K562 (cell line): ENCODE measurements at regions not wholly inside any gene's neighbourhood (a gene's known extent, or its start where the extent isn't known, plus 50 kb on each side); places are given as distances from the start of the nearest gene placed in this dataset.

Experiments
- ATAC-seq: fragments of 200-7000 bp; cut with Tn5 transposase; 3 replicates; pipeline ENCODE4 v1.9.1; 2020; ENCODE audit warnings: moderate library complexity
- BruUV-seq: library from RNA; stranded (reverse); fragments of 400-500 nt; replicated peaks from 2 replicates; lab custom pipeline; 2021; lab: Mats Ljungman, UMichigan
- CTCF ChIA-PET: fragments of 300-600 bp; formaldehyde crosslinking; extraction: SDS; loops from one replicate; lab custom pipeline; 2021; ENCODE audit warnings: low intra/inter-chr PET ratio; lab: Yijun Ruan, JAX
- POLR2A ChIA-PET: fragments of 300-600, 350-650 bp; sonication (Branson Sonifier 250); formaldehyde crosslinking; extraction: SDS; loops from one replicate; lab custom pipeline; 2021; ENCODE audit warnings: antibody characterized with exemption, inconsistent platforms; lab: Yijun Ruan, JAX
- DNase-seq, 4 experiments: peaks; one replicate each; pipeline versions ENCODE4 v3.0.0 to v3.0.0-alpha.2; 2011 to 2018; ENCODE audit warnings: low spot score in 3 of 4, mixed read lengths in 3 of 4; ENCODE audit errors: extremely low read depth in 1 of 4
- FAIRE-seq: peaks from 2 replicates; lab custom pipeline; 2011; peaks lifted over from hg19 to GRCh38; lab: Jason Lieb, UNC
- H2AFZ ChIP-seq: 2 replicates; pipeline ENCODE4 v1.6.0; 2011; ENCODE audit warnings: low read depth, low read length, control low read depth, inconsistent platforms
- H3K27ac ChIP-seq: fragments of 200-600 bp; 3 replicates; pipeline ENCODE4 v1.8.0; 2011; ENCODE audit warnings: low read depth, mild to moderate bottlenecking, control low read depth, inconsistent platforms, low read length, moderate library complexity, mixed read lengths; ENCODE audit errors: extremely low read depth
- H3K27me3 ChIP-seq, 2 experiments: fragments of 300-600 bp in 1 of 2; 2 replicates in 1 of 2; 3 replicates in 1 of 2; pipeline versions ENCODE4 v1.6.0 to v1.8.0; 2011; ENCODE audit warnings: inconsistent platforms in 2 of 2, low read length in 2 of 2, mild to moderate bottlenecking in 1 of 2, mixed read lengths in 1 of 2, moderate library complexity in 1 of 2; ENCODE audit not compliant: control insufficient read depth in 2 of 2, insufficient read depth in 2 of 2
- H3K36me3 ChIP-seq: fragments of 300-600 bp; 3 replicates; pipeline ENCODE4 v1.8.0; 2011; ENCODE audit warnings: mild to moderate bottlenecking, low read length, inconsistent platforms; ENCODE audit not compliant: control insufficient read depth, insufficient read depth
- H3K4me1 ChIP-seq, 2 experiments: fragments of 200-600 bp in 1 of 2; replicated peaks in 1 of 2; 2 replicates in 1 of 2; 3 replicates in 1 of 2; pipeline versions ENCODE4 v1.5.1 to v1.8.0; 2011; ENCODE audit warnings: inconsistent platforms in 2 of 2, low read length in 2 of 2, mild to moderate bottlenecking in 1 of 2, mixed read lengths in 1 of 2, moderate library complexity in 1 of 2; ENCODE audit not compliant: control insufficient read depth in 2 of 2, insufficient read depth in 2 of 2
- H3K4me2 ChIP-seq: 2 replicates; pipeline ENCODE4 v1.6.1; 2011; ENCODE audit warnings: low read length, control low read depth, inconsistent platforms, mixed read lengths; ENCODE audit not compliant: insufficient read depth
- H3K4me3 ChIP-seq: fragments of 200-600 bp; sonication (generic), shearing (Covaris generic); 2 replicates; pipeline ENCODE4 v1.5.1; 2016; ENCODE audit warnings: control low read depth, inconsistent platforms
- H3K79me2 ChIP-seq: fragments of 200-600 bp; 3 replicates; pipeline ENCODE4 v1.8.0; 2011; ENCODE audit warnings: low read length, inconsistent platforms; ENCODE audit not compliant: control insufficient read depth, insufficient read depth
- H3K9ac ChIP-seq, 2 experiments: 2 replicates each; pipeline versions ENCODE4 v1.6.0 to v1.6.1; 2011; ENCODE audit warnings: low read depth in 2 of 2, low read length in 2 of 2, control low read depth in 1 of 2, inconsistent platforms in 1 of 2, mild to moderate bottlenecking in 1 of 2, mixed read lengths in 1 of 2; ENCODE audit not compliant: insufficient read depth in 1 of 2
- H3K9me1 ChIP-seq: one replicate; pipeline ENCODE4 v1.6.0; 2011; ENCODE audit warnings: inconsistent platforms, mild to moderate bottlenecking, low read length, moderate library complexity; ENCODE audit not compliant: control insufficient read depth, insufficient read depth
- H3K9me3 ChIP-seq: replicated peaks from 2 replicates; pipeline ENCODE4 v1.5.1; 2011; ENCODE audit warnings: low read depth, low read length, inconsistent platforms; ENCODE audit not compliant: control insufficient read depth, insufficient read depth
- H4K20me1 ChIP-seq: replicated peaks from 2 replicates; pipeline ENCODE4 v1.6.1; 2011; ENCODE audit warnings: low read length, inconsistent platforms, mixed read lengths; ENCODE audit not compliant: control insufficient read depth, insufficient read depth
- NCOA2 ChIP-seq, 2 experiments: fragments of 450-650 bp; IDR thresholded peaks; 2 replicates each; pipeline ENCODE4 v1.6.1; 2018; ENCODE audit warnings: mild to moderate bottlenecking in 2 of 2, moderate library complexity in 1 of 2; ENCODE audit not compliant: partially characterized antibody in 2 of 2
- OTX1 ChIP-seq: fragments of 450-650 bp; formaldehyde crosslinking; IDR thresholded peaks from 2 replicates; pipeline ENCODE4 v1.4.0; 2022; ENCODE audit warnings: mild to moderate bottlenecking
- ZNF184 ChIP-seq: sonication (generic); formaldehyde crosslinking; IDR thresholded peaks from 2 replicates; pipeline ENCODE4 v1.5.0; 2020; ENCODE audit warnings: missing genetic modification reagents
- ZNF354B ChIP-seq: fragments of 250-450 bp; sonication (Bioruptor Pico); IDR thresholded peaks from 2 replicates; pipeline ENCODE4 v1.4.0; 2020
- ZNF668 ChIP-seq: fragments of 250-450 bp; sonication (Bioruptor Pico); IDR thresholded peaks from 2 replicates; pipeline ENCODE4 v1.8.0; 2022; ENCODE audit warnings: mild to moderate bottlenecking, inconsistent platforms
- WGBS: fragments of 100-300 bp; shearing (Covaris generic); methylation state at CpG from one replicate; pipeline ENCODE4 v1.1.6; 2016; ENCODE audit warnings: low coverage, mixed read lengths; ENCODE audit not compliant: insufficient coverage; ENCODE audit errors: missing lambda C conversion rate; 5-methylcytosine and 5-hydroxymethylcytosine counted together
- in situ Hi-C: fragments of 300-500 bp; cut with MboI; formaldehyde crosslinking; loops from 4 replicates; pipeline ENCODE4 v1.15.0; 2018; ENCODE audit warnings: inconsistent platforms, mixed read lengths
- intact Hi-C: fragments of 100-400 bp; cut with micrococcal nuclease; formaldehyde crosslinking; loops from 2 replicates; pipeline ENCODE4 v1.14.2; 2022
- TF ChIP-seq, protein P1 (sequence below), 3 experiments: fragments of 200-800 bp in 1 of 3; fragments of 250-450 bp in 1 of 3; fragments of 450-650 bp in 1 of 3; sonication (Bioruptor Pico) in 1 of 3; sonication (Bioruptor generic) in 1 of 3; formaldehyde crosslinking in 1 of 3; IDR thresholded peaks; 2 replicates each; pipeline versions ENCODE4 v1.6.1 to v1.8.0; 2016 to 2022; ENCODE audit warnings: mild to moderate bottlenecking in 2 of 3, missing genetic modification characterization in 2 of 3, missing compliant biosample characterization in 1 of 3, moderate library complexity in 1 of 3

DNA sequence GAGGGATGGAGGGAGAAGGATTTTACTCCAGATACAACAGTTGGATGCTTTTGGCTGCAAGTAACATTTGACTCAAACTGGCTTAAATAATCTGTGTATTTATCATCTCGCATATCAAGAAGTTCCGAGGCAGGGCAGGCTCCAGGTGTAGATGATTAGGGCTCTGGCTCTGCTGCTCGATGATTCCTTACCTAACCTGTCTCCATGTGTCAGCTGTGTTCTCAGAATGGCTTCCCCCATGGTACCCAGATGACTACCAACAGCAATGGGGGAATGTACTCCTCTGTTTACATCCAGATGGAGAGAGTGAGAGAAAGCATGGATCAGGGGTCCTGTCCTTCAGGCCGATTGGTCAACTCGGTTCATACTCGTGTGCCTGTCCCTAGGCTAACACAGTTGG lies 90.4 kb upstream of the AKT3 start:
- Histone ChIP-seq H3K27me3 (peaks cover 0 to 36% of the 10 kb centered on the region in 2 experiments; a peak in 3 of 5 replicates), H3K9ac (no peak overlapping the region), H3K4me1 (peaks cover 0 to 8% of the 10 kb centered on the region in 2 experiments; a peak in 2 of 5 replicates), H2AFZ (no peak overlapping the region), H3K36me3 (no peaks in the 10 kb centered on the region), H3K79me2 (no peaks in the 10 kb centered on the region), H3K4me3 (no peak overlapping the region), H3K9me3 (0 out of 2 replicates have a peak, but pooled peaks cover 2% of the 10 kb centered on the region), H3K4me2 (no peak overlapping the region), H4K20me1 (no peaks in the 10 kb centered on the region; the same call in 1 of the 2 replicates), H3K27ac (no peak overlapping the region), H3K9me1 (no peaks in the 10 kb centered on the region)
- in situ Hi-C loops, result no loop called here
- intact Hi-C loops, result no loop called here
- no TSS peak for BruUV-seq
- DNase-seq (no peak), ATAC-seq (no peak), FAIRE-seq (no peak)
- WGBS, result 7% methylated on average over 6 of the region's 6 CpGs
- ChIA-PET POLR2A (interaction anchor here (0.6 to 1.1 kb wide), 2 partner anchors 12 to 482 kb away, joined by 3 to 5 read pairs; no protein-coding TSS in a partner anchor), CTCF (no interaction called here)
- TF ChIP-seq ZNF668 (CRISPR knock-in tag) (no peak), NCOA2 (IDR thresholded peaks at IDR 0.05; ENCODE audit: partially characterized antibody in 2 of 2) (no peak), OTX1 (CRISPR knock-in tag) (no peak)

DNA sequence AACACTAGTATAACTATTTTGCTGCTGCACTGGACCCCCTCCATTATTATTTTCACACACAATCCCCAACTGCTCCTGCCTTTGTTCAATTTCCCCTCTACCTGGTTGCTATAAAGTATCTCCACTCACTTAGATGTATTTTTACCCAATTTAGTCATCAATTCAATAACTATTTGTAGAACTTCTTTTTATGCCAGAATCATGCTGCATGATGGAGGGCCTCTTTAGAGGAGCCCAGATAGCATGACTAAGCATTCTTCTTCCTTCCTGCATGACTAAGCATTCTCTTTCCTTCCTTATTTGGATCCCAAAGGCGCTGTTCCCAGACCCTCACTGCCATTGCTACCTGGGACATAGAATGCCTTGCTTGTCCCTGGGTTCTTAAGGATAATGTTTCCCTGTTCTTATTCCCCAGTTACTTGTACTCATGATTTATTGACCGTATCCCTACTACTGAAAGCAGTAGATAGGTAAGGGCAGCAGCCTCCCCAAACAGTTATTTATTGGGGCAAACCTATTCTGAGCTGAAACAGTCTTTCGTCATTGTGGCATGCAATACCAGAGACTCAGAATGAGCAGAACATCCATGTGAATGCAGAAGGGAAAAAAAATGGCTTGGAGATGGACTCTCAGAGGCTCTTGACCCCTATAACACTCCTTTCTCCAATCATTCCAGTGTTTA lies 89.3 kb upstream of the AKT3 start:
- intact Hi-C loops, result no loop called here
- BruUV-seq, result no TSS peak
- POLR2A ChIA-PET, result interaction anchor here (0.6 to 1.1 kb wide), 3 partner anchors 10 to 1771 kb away, joined by 3 to 5 read pairs (median 3); no protein-coding TSS in a partner anchor
- TF ChIP-seq ZNF184, result no peak
- TF ChIP-seq, protein P1, sequence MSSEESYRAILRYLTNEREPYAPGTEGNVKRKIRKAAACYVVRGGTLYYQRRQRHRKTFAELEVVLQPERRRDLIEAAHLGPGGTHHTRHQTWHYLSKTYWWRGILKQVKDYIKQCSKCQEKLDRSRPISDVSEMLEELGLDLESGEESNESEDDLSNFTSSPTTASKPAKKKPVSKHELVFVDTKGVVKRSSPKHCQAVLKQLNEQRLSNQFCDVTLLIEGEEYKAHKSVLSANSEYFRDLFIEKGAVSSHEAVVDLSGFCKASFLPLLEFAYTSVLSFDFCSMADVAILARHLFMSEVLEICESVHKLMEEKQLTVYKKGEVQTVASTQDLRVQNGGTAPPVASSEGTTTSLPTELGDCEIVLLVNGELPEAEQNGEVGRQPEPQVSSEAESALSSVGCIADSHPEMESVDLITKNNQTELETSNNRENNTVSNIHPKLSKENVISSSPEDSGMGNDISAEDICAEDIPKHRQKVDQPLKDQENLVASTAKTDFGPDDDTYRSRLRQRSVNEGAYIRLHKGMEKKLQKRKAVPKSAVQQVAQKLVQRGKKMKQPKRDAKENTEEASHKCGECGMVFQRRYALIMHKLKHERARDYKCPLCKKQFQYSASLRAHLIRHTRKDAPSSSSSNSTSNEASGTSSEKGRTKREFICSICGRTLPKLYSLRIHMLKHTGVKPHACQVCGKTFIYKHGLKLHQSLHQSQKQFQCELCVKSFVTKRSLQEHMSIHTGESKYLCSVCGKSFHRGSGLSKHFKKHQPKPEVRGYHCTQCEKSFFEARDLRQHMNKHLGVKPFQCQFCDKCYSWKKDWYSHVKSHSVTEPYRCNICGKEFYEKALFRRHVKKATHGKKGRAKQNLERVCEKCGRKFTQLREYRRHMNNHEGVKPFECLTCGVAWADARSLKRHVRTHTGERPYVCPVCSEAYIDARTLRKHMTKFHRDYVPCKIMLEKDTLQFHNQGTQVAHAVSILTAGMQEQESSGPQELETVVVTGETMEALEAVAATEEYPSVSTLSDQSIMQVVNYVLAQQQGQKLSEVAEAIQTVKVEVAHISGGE (CRISPR knock-in tag; IDR thresholded peaks at IDR 0.05), result peak in 1 of 3 experiments; percentile 38; a peak in 1 of 6 replicates
- TF ChIP-seq ZNF354B (CRISPR knock-in tag), result peak; percentile 18; the same call in 1 of the 2 replicates

More for the DNA sequence above, 89.3 kb upstream of the AKT3 start:
- no peak overlapping the region for H3K4me3 ChIP-seq
- CTCF ChIA-PET, result no interaction called here
- no peaks in the 10 kb centered on the region for H3K9me1 ChIP-seq
- peaks cover 0 to 29% of the 10 kb centered on the region in 2 experiments; a peak in 3 of 5 replicates for H3K27me3 ChIP-seq
- DNase-seq (peak; percentile 44 to 60 (median 51)), ATAC-seq (peak; percentile 88), FAIRE-seq (no peak)
- H3K27ac ChIP-seq, result no peak overlapping the region; the same call in 2 of the 3 replicates
- H3K79me2 ChIP-seq, result no peaks in the 10 kb centered on the region
- H3K4me2 ChIP-seq, result peak overlapping the region; percentile 27; the same call in 1 of the 2 replicates
- H3K9ac ChIP-seq, result no peak overlapping the region
- 7% methylated on average over 3 of the region's 3 CpGs for WGBS
- peak overlapping the region; percentile 59 for H2AFZ ChIP-seq
- in situ Hi-C loops, result no loop called here
- H3K4me1 ChIP-seq, result peaks cover 0 to 8% of the 10 kb centered on the region in 2 experiments; a peak in 2 of 5 replicates
- peaks cover 4% of the 10 kb centered on the region; the same call in 1 of the 2 replicates for H3K9me3 ChIP-seq
- H4K20me1 ChIP-seq, result no peaks in the 10 kb centered on the region
- no peaks in the 10 kb centered on the region for H3K36me3 ChIP-seq
